H1 (cell line): ENCODE measurements at regions not wholly inside any gene's neighbourhood (a gene's known extent, or its start where the extent isn't known, plus 50 kb on each side); places are given as distances from the start of the nearest gene placed in this dataset.

Experiments used
- CTCF ChIA-PET: fragments of 300-600 bp; sonication (Branson Sonifier 250); formaldehyde crosslinking; loops from one replicate; lab custom pipeline; 2021; ENCODE audit not compliant: partially characterized antibody; lab: Charles Lee
- POLR2A ChIA-PET: fragments of 300-600 bp; sonication (Branson Sonifier 250); formaldehyde crosslinking; loops from one replicate; lab custom pipeline; 2021; ENCODE audit warnings: inconsistent platforms; ENCODE audit not compliant: partially characterized antibody; lab: Charles Lee
- DNase-seq, 2 experiments: peaks; one replicate each; pipeline versions ENCODE4 v3.0.0 to v3.0.0-alpha.2; 2010 to 2022; ENCODE audit warnings: low spot score in 2 of 2, low read depth in 1 of 2, mixed read lengths in 1 of 2
- FAIRE-seq: peaks from 2 replicates; lab custom pipeline; 2011; peaks lifted over from hg19 to GRCh38; lab: Jason Lieb, UNC
- H2AFZ ChIP-seq: 2 replicates; pipeline ENCODE4 v1.8.1; 2012; ENCODE audit warnings: low read length, inconsistent platforms
- H2AK5ac ChIP-seq: 2 replicates; pipeline ENCODE4 v1.6.1; 2013; ENCODE audit warnings: low read depth, low read length
- H2BK120ac ChIP-seq: replicated peaks from 2 replicates; pipeline ENCODE3; 2013; ENCODE audit warnings: low read depth, low read length, inconsistent platforms
- H2BK12ac ChIP-seq: 2 replicates; pipeline ENCODE4 v1.6.1; 2013; ENCODE audit warnings: low read depth, low read length
- H2BK15ac ChIP-seq: 2 replicates; pipeline ENCODE4 v1.6.1; 2013; ENCODE audit warnings: low read length
- H2BK20ac ChIP-seq: 2 replicates; pipeline ENCODE4 v1.6.1; 2013; ENCODE audit warnings: low read length
- H2BK5ac ChIP-seq: 2 replicates; pipeline ENCODE4 v1.6.1; 2013; ENCODE audit warnings: low read depth, low read length
- H3K14ac ChIP-seq: 2 replicates; pipeline ENCODE4 v1.6.1; 2013; ENCODE audit warnings: inconsistent platforms; ENCODE audit not compliant: insufficient read length
- H3K18ac ChIP-seq: 2 replicates; pipeline ENCODE4 v1.6.1; 2013; ENCODE audit warnings: low read length; ENCODE audit errors: extremely low read depth
- H3K23ac ChIP-seq: 2 replicates; pipeline ENCODE4 v1.6.1; 2013; ENCODE audit warnings: inconsistent platforms; ENCODE audit not compliant: insufficient read length
- H3K23me2 ChIP-seq: 2 replicates; pipeline ENCODE4 v1.6.1; 2013; ENCODE audit warnings: low read depth, low read length
- H3K27ac ChIP-seq: 2 replicates; pipeline ENCODE4 v1.6.1; 2011; ENCODE audit warnings: low read depth, low read length, inconsistent platforms
- H3K27me3 ChIP-seq, 4 experiments: replicated peaks in 1 of 4; 1 replicate in 1 of 4; 2 replicates in 3 of 4; pipeline versions ENCODE4 v1.6.1 to v1.8.1; 2011 to 2013; ENCODE audit warnings: low read length in 3 of 4, mild to moderate bottlenecking in 3 of 4, inconsistent platforms in 2 of 4, mixed read lengths in 2 of 4, moderate library complexity in 1 of 4; ENCODE audit not compliant: control insufficient read depth in 3 of 4, insufficient read depth in 3 of 4; ENCODE audit errors: extremely low read depth in 1 of 4
- H3K36me3 ChIP-seq, 4 experiments: 2 replicates each; pipeline versions ENCODE4 v1.6.1 to v1.8.1; 2011 to 2013; ENCODE audit warnings: mild to moderate bottlenecking in 4 of 4, low read length in 3 of 4, moderate library complexity in 2 of 4, control low read depth in 1 of 4, inconsistent platforms in 1 of 4; ENCODE audit not compliant: insufficient read depth in 4 of 4, control insufficient read depth in 2 of 4
- H3K4ac ChIP-seq: replicated peaks from 2 replicates; pipeline ENCODE3; 2013; ENCODE audit warnings: low read length, low read depth, mixed read lengths, inconsistent platforms; ENCODE audit not compliant: insufficient read length
- H3K4me1 ChIP-seq, 4 experiments: replicated peaks in 1 of 4; 1 replicate in 1 of 4; 2 replicates in 3 of 4; pipeline versions ENCODE4 v1.6.1 to v1.8.1; 2011 to 2013; ENCODE audit warnings: low read length in 3 of 4, inconsistent platforms in 2 of 4, mixed read lengths in 1 of 4; ENCODE audit not compliant: insufficient read depth in 4 of 4, control insufficient read depth in 3 of 4
- H3K4me2 ChIP-seq, 2 experiments: 2 replicates each; pipeline versions ENCODE4 v1.6.1 to v1.8.1; 2011 to 2013; ENCODE audit warnings: low read depth in 2 of 2, low read length in 2 of 2, control low read depth in 1 of 2, inconsistent platforms in 1 of 2, mild to moderate bottlenecking in 1 of 2; ENCODE audit not compliant: insufficient read depth in 1 of 2
- H3K4me3 ChIP-seq, 4 experiments: fragments of 200-600, 300-600 bp in 1 of 4; sonication (generic), shearing (Covaris generic), sonication (Bioruptor Twin) in 1 of 4; 2 replicates each; pipeline versions ENCODE4 v1.5.1 to v1.8.1; 2011 to 2016; ENCODE audit warnings: low read length in 4 of 4, low read depth in 3 of 4, control low read depth in 2 of 4, inconsistent platforms in 2 of 4, mild to moderate bottlenecking in 2 of 4, mixed read lengths in 1 of 4, moderate library complexity in 1 of 4; ENCODE audit not compliant: insufficient read depth in 2 of 4; ENCODE audit errors: extremely low read depth in 1 of 4
- H3K56ac ChIP-seq: replicated peaks from 2 replicates; pipeline ENCODE3; 2013; ENCODE audit warnings: low read depth, mild to moderate bottlenecking, mixed read lengths, low read length, inconsistent platforms; ENCODE audit not compliant: insufficient read length
- H3K79me1 ChIP-seq: 2 replicates; pipeline ENCODE4 v1.6.1; 2013; ENCODE audit warnings: low read depth, low read length, control low read depth
- H3K79me2 ChIP-seq, 2 experiments: 2 replicates each; pipeline versions ENCODE4 v1.6.1 to v1.8.1; 2012 to 2013; ENCODE audit warnings: low read length in 2 of 2, mild to moderate bottlenecking in 2 of 2, inconsistent platforms in 1 of 2; ENCODE audit not compliant: insufficient read depth in 2 of 2, control insufficient read depth in 1 of 2
- H3K9ac ChIP-seq, 4 experiments: replicated peaks in 1 of 4; 1 replicate in 1 of 4; 2 replicates in 3 of 4; pipeline versions ENCODE4 v1.6.1 to v1.8.1; 2011 to 2013; ENCODE audit warnings: low read depth in 3 of 4, low read length in 3 of 4, control low read depth in 2 of 4, mild to moderate bottlenecking in 2 of 4, moderate library complexity in 2 of 4, inconsistent platforms in 1 of 4; ENCODE audit errors: extremely low read depth in 1 of 4
- H3K9me3 ChIP-seq, 2 experiments: 2 replicates each; pipeline versions ENCODE4 v1.6.1 to v1.8.1; 2012 to 2013; ENCODE audit warnings: mild to moderate bottlenecking in 2 of 2, moderate library complexity in 2 of 2, control low read depth in 1 of 2, inconsistent platforms in 1 of 2, low read depth in 1 of 2, low read length in 1 of 2, mixed read lengths in 1 of 2; ENCODE audit not compliant: insufficient read depth in 2 of 2
- H4K20me1 ChIP-seq, 2 experiments: replicated peaks in 1 of 2; 2 replicates each; pipeline versions ENCODE3 to v1.8.1; 2011 to 2013; ENCODE audit warnings: inconsistent platforms in 2 of 2, low read length in 2 of 2, mild to moderate bottlenecking in 1 of 2; ENCODE audit not compliant: insufficient read depth in 2 of 2, control insufficient read depth in 1 of 2
- H4K5ac ChIP-seq: 2 replicates; pipeline ENCODE4 v1.6.1; 2013; ENCODE audit warnings: low read length, low read depth, mixed read lengths, inconsistent platforms; ENCODE audit not compliant: insufficient read length
- H4K8ac ChIP-seq: 2 replicates; pipeline ENCODE4 v1.8.0; 2013; ENCODE audit warnings: mild to moderate bottlenecking, moderate library complexity, low read length, inconsistent platforms; ENCODE audit not compliant: insufficient read depth; ENCODE audit errors: extremely low read depth
- H4K91ac ChIP-seq: replicated peaks from 2 replicates; pipeline ENCODE3; 2013; ENCODE audit warnings: low read length, mixed read lengths, inconsistent platforms; ENCODE audit not compliant: insufficient read length
- BCL11A ChIP-seq, 2 experiments: IDR thresholded peaks; one replicate each; pipeline ENCODE4 v1.6.1; 2011; ENCODE audit warnings: low read depth in 2 of 2, low read length in 2 of 2, mild to moderate bottlenecking in 2 of 2
- GTF2F1 ChIP-seq: IDR thresholded peaks from 2 replicates; pipeline ENCODE4 v1.6.1; 2012; ENCODE audit warnings: low read depth, low read length, improper control_type of control experiment, borderline replicate concordance
- HDAC2 ChIP-seq, 2 experiments: fragments of 300-600 bp in 1 of 2; sonication (generic) in 1 of 2; IDR thresholded peaks; 2 replicates each; pipeline ENCODE4 v1.6.1; 2011 to 2012; ENCODE audit warnings: low read depth in 2 of 2, low read length in 2 of 2, mild to moderate bottlenecking in 2 of 2, moderate library complexity in 2 of 2, borderline replicate concordance in 1 of 2, inconsistent platforms in 1 of 2
- KDM1A ChIP-seq: fragments of 200-600, 300-600 bp; sonication (generic); IDR thresholded peaks from 2 replicates; pipeline ENCODE4 v1.7.1; 2016; ENCODE audit warnings: mild to moderate bottlenecking, low read length, borderline replicate concordance
- NRF1 ChIP-seq: IDR thresholded peaks from 2 replicates; pipeline ENCODE4 v1.6.1; 2011; ENCODE audit warnings: mild to moderate bottlenecking, low read depth, low read length, improper control_type of control experiment
- SIX5 ChIP-seq: IDR thresholded peaks from 2 replicates; pipeline ENCODE4 v1.6.1; 2011; ENCODE audit warnings: mild to moderate bottlenecking, low read depth, low read length
- SRF ChIP-seq: IDR thresholded peaks from 2 replicates; pipeline ENCODE4 v1.6.1; 2011; ENCODE audit warnings: mild to moderate bottlenecking, low read depth, low read length, moderate library complexity
- WGBS, 2 experiments: shearing (Covaris generic) in 1 of 2; methylation state at CpG; one replicate each; pipeline versions ENCODE4 v1.1.6 to v1.1.7; 2013 to 2015; ENCODE audit warnings: low lambda C conversion rate in 2 of 2, mixed read lengths in 2 of 2, inconsistent platforms in 1 of 2, low coverage in 1 of 2, missing lambda C conversion rate in 1 of 2; ENCODE audit not compliant: insufficient replicate concordance in 2 of 2, insufficient coverage in 1 of 2, insufficient read length in 1 of 2; ENCODE audit errors: extremely low coverage in 1 of 2, missing lambda C conversion rate in 1 of 2; 5-methylcytosine and 5-hydroxymethylcytosine counted together

- CTCF ChIA-PET: no interaction called here
Observed at GRCh38 chr4:18314731-18315130, 293.2 kb upstream of the LCORL start.

More at GRCh38 chr4:18314731-18315130, 293.2 kb upstream of the LCORL start:
- Histone ChIP-seq H3K23me2 (no peaks in the 10 kb centered on the region), H3K36me3 (no peaks in the 10 kb centered on the region; a peak in 1 of 8 replicates), H3K27me3 (no peaks in the 10 kb centered on the region), H2AK5ac (no peak overlapping the region), H3K79me1 (no peaks in the 10 kb centered on the region; the same call in 1 of the 2 replicates), H2AFZ (no peak overlapping the region), H3K9me3 (peaks cover 70 to 75% of the 10 kb centered on the region in 2 experiments), H3K4me3 (no peak overlapping the region), H3K9ac (no peak overlapping the region), H3K4ac (no peak overlapping the region), H2BK15ac (no peak overlapping the region), H4K20me1 (no peaks in the 10 kb centered on the region), H2BK20ac (no peak overlapping the region), H3K4me1 (no peaks in the 10 kb centered on the region), H3K56ac (no peak overlapping the region), H3K18ac (no peak overlapping the region), H2BK120ac (no peak overlapping the region), H3K14ac (no peak overlapping the region), H4K8ac (no peak overlapping the region), H3K4me2 (no peak overlapping the region), H2BK12ac (no peak overlapping the region), H3K79me2 (no peaks in the 10 kb centered on the region), H2BK5ac (no peak overlapping the region), H3K27ac (no peak overlapping the region), H3K23ac (no peak overlapping the region), H4K5ac (no peak overlapping the region), H4K91ac (no peak overlapping the region)
- TF ChIP-seq BCL11A (IDR thresholded peaks at IDR 0.05; ENCODE audit: low read depth in 2 of 2, low read length in 2 of 2) (no peak), GTF2F1 (no peak), SIX5 (no peak), NRF1 (no peak), KDM1A (no peak), SRF (no peak), HDAC2 (IDR thresholded peaks at IDR 0.05; ENCODE audit: borderline replicate concordance in 1 of 2, low read depth in 2 of 2, low read length in 2 of 2) (no peak)
- whole genome bisulfite sequencing, 2 experiments: 92% methylated on average over 3 of the region's 3 CpGs; no CpG with 5 or more reads in 1 of the 2 experiments
- FAIRE-seq: no peak
- POLR2A ChIA-PET: no interaction called here
- DNase-seq: no peak
